Non-pigmented ciliary epithelial cell (primary cell): ENCODE measurements at regions not wholly inside any gene's neighbourhood (a gene's known extent, or its start where the extent isn't known, plus 50 kb on each side); places are given as distances from the start of the nearest gene placed in this dataset.
"Not testable (repeated sequence)": the region's sequence is repeated elsewhere in the genome, so short reads cannot be mapped to it uniquely, and the experiment has no call there.

ENCODE experiments used
- DNase-seq: peaks from one replicate; pipeline ENCODE4 v3.0.0-alpha.2; 2010; ENCODE audit warnings: low read depth

DNA sequence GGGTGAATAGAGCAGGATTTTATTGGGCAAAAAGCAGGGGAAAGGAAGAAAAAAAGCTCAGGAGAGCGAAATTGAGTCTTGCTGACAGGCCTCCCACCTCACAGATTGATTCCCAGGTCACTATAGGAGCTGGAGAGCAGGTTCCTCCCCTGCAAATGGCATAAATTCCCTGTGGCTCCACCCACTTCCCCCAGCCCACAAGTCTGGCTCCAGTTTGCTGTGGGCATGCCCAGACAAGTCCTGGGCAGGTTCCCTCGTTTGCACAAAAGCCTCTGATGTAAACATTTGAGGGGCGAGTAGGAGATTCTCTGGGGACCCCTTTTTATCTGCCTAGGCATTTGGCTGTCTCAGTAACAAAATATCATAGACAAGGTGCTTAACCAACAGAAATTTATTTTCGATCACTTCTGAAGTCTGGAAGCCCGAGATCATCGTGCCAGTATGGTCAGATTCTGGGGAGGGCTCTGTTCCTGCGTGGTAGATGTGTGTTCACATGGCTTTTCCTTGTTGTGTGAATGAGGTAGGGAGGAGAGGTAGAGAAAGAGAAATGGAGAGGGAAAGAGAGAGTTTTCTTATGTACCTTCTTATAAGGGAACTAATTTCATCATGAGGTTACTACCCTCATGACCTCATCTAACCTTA is 614.5 kb downstream of the MAT2B start:
- DNase-seq = peak; percentile 18

DNA sequence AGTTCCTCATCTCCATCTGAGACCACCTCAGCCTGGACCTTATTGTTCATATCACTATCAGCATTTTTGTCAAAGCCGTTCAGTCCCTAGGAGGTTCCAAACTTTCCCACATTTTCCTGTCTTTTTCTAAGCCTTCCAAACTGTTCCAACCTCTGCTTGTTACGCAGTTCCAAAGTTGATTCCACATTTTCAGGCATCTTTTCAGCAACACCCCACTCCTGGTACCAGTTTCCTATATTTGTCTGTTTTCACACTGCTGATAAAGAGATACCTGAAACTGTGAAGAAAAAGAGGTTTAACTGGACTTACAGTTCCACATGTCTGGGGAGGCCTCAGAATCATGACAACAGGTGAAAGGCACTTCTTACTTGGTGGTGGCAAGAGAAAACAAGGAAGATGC is 622.1 kb downstream of the MAT2B start:
- DNase-seq = no peak

DNA sequence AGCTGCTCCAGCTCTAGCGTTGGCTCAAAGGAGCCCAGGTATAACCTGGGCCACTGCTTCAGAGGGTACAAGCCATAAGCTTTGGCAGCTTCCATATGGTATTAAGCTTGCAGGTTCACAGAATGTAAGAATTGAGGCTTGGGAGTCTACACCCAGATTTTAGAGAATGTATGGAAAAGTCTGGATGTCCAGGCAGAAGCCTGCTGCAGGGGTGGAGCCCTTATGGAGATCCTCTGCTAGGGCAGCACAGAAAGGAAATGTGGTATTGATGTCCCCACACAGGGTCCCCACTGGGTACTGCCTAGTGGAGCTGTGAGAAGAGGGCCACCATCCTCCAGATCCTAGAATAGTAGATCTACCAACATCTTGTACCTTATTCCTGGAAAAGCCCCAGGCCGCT is 626.9 kb downstream of the MAT2B start:
- DNase-seq = no peak

DNA sequence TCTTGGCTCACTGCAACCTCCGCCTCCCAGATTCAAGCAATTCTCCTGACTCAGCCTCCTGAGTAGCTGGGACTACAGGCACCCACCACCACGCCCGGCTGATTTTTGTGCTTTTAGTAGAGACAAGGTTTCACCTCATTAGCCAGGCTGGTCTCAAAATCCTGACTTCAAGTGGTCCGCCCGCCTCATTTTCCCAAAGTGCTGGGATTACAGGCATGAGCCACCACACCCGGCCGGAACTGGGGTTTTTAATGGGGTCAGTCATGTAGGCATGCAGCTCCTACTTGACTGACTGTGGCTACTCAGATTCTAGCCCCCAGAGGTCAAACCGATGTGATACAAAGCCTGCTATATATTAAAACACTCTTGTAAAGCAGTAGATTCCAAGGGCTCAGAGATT is 631.7 kb downstream of the MAT2B start:
- DNase-seq = no peak

DNA sequence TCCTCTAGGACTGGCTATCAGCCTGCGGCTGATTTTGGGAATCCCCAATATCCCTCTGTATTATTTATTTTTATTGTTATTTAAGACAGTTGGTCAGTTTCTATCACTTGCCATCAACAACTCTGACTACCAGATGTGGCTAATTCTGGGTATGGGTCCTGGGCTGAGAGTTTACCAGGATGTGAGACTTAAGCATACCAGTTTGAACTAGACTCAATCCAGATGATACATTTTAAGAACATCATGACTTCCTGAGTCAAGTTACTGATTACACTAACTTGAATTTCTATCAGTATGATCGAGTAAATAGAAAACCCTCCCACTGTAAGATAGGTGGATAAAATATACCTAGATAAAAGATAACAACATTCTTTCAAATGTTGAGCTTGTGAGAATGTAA is 634.0 kb downstream of the MAT2B start:
- no peak for DNase-seq

DNA sequence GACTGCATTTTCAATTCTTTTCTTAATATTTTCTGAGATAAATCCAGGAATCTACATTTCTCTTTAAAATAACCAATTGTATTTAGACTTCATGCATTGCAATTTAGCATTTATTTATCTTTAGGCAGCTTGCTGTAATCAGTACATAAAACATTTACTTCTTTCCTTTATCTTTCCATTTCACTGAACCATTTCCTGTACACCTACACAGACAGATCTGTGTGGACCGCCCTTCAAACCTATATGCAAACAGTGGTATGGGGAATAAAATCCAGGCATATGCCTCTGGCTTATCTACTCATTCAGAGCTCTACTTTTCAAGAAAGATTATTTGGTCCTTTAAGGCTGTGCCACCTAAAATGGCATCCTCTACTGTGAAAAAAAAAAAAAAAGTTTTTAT is 640.0 kb downstream of the MAT2B start:
- DNase-seq = no peak

DNA sequence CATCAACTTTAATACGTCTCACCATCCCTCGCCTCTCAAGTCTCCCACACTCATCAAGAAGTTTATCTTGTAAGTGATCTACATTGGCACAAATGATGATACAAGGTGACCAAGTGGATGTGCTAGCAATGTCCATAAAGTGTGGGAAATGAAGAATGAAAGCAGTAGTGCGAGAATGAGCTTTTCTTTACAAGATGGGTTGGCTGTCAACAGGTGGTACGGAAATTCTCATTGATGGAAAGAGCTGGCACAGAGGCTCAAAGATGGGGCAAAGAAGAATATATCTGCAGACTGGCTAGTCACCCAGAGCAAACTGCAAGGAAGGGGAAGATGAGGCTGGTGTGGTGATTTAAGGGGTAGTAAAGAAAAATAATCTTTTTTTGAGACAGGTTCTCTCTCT is 640.8 kb downstream of the MAT2B start:
- DNase-seq = no peak

DNA sequence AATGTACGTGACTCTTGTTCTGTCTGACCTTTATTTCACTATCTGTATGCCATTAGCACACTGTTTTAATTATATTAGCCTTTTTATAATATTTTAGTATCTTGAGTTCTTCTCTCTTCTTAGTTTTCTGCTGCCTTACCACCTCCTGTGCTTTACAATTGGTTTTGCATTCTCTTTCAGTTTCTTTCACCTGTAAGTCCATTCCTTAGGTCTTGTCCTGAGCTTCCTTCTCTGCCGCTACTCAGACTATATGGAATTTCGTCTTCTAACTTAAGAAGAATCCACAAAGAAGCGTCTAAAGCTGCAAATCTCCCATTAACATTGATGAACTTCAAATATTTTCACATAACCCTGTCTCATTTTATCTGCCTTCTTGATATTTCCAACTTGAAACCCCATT is 642.9 kb downstream of the MAT2B start:
- DNase-seq = no peak

DNA sequence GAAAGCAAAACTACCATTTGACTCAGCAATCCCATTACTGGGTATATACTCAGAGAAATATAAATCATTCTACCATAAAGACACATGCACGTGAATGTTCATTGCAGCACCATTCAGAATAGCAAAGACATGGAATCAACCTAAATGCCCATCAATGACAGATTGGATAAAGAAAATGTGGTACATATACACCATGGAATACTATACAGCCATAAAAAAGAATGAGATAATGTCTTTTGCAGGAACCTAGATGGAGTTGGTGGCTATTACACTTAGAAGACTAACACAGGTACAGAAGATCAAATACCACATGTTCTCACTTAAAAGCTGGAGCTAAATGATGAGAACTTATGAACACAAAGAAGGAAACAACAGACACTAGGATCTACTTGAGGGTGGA is 647.1 kb downstream of the MAT2B start:
- not testable (repeated sequence) for DNase-seq

DNA sequence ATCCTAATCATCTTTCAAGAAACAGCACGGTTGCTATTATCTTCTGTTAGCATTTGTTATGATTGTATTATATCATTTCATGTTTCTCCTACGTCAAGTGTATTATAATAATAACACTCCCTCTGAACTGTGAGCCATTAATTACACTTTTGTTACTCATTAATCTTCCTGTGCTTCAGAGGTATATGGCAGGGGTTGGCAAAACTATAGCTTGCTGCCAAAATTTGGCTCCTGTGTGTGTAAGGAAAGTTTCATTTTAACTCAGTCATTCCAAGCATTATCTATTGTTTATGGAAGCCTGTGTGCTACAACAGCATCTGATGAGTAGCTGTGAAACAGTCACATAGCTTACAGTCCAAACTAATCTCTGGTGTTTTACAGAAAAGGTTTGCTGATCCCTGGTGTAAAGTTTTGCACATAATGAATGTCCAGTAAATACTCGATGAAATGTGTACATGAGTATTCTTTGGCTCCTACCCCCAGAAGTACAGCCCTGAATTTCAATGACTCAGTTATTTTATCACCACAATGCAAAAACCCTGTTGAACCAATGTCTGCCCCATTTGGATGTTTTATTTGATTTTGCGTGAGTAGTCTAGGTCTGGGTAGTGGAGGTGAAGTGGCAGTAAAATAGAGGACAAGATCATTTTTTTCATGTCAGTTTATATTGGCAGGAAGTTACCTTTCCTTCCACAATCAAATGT is 648.2 kb downstream of the MAT2B start:
- no peak for DNase-seq

DNA sequence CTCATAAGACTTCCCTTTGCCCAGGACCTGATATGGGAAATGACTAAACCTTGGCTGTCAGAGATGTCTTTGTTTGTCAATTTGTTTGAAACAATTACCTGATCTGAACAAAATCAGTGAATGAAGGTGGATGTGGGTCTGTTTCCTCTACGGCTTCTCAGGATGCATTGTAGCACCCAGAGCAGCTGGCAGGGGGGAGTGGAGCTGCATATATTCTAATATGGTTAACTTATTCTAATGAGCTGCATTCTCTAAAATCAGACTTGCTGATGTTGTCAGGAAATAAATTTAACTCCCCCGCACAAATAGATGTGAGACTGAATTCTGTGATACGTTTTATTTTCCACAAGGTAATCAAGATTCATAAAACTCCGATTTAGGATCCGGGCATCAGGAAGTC is 665.4 kb downstream of the MAT2B start:
- DNase-seq = no peak

DNA sequence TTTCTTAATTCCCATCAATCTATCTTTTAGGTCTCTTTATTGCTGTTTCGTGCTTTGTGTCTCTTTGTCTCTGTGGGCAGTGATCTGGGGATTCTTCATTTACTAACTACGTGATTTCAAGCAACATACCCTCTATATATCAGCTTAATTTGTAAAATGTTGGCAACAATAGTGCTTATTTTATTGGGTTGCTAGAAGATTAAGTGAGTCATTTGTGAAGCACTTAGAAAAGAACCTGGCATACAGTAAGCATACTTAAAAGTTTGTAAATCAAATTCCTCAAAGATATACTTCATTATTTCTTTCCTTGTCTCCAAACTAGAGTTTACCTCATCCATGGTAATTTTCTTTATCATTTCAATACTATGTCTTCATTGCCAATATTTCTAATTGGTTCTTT is 669.7 kb downstream of the MAT2B start:
- DNase-seq = no peak

DNA sequence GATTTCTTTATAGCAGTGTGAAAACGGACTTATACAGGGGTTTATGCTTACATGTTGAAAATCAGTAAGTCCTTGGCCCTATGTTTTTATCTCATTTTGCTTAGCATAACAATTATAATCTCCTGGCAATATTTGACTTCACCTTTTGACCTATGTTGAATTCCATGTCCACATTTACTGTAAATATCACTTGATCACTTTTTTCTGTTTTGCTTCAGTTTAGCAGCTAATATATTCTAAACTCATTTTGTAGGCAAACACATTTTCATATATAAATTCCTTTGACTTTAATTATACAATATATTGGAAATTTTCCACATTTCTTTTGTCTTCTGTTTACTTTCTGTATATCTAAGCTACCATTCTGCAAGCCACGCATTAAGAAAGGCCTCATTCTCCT is 674.0 kb downstream of the MAT2B start:
- DNase-seq = no peak

DNA sequence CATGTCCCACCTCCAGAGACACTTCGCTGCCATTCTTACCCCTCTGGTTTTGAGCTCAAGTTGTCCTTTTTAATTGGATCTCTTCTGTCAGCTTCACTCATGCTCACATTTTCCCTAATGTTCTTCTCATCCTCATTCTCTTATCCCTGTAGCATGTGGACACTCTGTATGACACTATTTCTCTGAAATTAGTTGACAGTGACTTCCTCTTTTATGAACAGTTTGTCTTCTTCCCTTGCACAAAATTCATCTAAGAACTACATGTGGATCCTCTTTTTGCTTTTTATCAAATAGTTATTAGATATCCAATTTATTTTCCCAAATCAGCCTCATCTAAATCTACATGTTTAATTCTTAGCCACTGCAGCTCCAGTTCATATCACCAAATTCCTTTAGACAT is 676.2 kb downstream of the MAT2B start:
- DNase-seq = no peak

DNA sequence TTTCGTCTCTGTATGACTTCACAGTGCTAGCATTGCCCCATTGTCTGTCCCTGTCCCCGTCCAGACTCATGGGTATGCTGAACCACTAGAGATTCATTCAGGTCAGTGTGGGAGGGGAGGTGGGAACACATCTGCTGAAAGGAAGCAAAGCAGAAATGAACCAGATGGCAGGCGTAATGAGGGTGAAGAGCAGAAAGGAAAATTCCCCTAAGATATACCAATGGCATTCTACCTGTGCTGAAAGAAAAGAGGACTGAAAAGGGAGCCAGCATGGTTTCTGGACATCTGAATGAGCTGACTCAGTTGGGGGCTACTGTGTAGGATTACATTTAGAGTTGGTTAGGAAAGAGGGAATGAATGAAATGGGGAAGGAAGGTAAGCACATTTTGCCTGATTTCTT is 678.7 kb downstream of the MAT2B start:
- no peak for DNase-seq

DNA sequence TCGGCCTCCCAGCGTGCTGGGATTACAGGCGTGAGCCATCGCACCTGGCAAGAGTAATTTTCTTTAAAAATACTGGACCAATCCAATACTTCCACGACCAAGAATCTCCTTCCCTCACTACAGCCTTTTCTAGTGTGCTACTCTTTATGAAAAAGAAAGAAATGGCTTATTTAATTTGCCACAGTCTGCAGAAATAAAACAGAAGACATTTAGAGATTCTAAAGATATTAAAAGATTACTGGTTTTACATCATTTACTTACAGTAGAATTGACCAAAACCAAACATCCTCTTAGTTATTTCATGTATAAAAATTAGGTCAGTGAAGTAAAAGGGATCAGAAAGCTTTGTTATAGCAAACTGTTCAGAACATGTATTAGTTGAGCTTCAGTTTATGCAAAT is 679.6 kb downstream of the MAT2B start:
- DNase-seq = no peak

DNA sequence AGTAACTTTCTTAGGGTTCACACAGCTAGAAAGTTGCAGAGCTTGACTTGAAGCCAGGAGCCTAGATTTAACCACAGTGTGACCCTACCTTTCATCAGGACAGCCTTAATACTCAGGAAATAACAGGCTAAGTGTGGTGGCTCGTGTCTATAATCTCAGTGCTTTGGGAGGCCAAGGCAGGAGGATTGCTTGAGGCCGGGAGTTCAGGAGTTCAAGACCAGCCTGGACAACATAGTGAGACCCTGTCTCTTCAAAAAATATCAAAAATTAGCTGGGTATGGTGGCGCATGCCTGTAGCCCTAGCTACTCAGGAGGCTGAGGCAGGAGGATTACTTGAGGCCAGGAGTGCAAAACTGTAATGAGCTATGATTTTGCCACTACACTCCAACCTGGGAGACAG is 681.1 kb downstream of the MAT2B start:
- no peak for DNase-seq

DNA sequence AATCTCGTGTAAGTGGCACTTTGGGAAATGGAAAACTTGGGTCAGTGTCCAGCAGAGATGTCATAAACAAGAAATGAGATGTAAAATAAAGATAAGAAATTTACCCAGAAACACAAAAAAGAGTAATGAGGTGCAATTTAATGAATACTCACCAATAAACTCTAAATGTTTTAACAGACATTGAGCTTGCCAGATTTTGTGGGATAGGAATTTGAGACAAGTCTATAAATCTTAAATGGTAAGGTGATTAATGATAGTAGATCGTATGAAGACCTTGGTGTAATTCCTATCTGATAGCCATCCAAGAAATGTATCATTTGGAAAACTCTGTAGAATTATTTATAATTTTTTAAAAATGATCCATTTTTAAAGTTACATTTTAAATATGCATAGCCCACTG is 682.4 kb downstream of the MAT2B start:
- no peak for DNase-seq

DNA sequence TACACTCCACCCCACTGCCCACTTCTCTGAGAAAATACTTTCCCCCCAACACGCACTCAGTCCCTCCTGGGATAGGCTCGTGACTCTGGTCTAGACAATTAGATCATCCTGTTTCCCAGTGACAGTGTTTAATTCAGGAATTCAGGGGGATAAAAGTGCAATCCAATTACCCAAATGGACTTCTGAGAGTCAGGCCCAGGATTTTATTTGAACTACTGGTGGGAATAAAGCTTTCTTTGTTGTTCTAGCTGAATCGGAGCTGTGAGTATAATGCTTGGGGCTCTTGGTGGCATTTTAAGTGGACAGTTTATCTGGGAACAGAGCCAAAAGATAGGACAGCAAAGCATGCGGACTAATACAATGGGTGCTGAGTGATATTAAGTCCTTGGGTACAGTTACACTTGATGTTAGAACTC is 683.3 kb downstream of the MAT2B start:
- no peak for DNase-seq

DNA sequence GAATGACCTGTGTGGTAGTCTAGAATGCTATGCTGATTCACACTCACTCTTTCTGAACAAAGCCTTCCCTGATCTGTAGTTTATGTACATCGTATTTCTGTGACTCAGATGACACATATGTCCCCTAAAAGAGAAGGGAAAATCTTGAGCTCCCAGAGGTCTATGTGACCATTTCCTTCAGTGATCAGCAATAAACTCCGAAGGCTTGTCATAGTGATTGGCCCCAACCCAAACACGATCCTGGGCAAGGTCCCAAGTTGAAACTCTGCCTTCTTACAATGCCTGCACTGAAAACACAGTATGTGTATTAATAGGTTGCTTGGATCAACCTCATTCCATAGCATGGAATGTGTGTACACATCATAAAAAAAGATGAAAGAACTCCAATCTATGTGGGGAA is 685.8 kb downstream of the MAT2B start:
- DNase-seq = no peak

DNA sequence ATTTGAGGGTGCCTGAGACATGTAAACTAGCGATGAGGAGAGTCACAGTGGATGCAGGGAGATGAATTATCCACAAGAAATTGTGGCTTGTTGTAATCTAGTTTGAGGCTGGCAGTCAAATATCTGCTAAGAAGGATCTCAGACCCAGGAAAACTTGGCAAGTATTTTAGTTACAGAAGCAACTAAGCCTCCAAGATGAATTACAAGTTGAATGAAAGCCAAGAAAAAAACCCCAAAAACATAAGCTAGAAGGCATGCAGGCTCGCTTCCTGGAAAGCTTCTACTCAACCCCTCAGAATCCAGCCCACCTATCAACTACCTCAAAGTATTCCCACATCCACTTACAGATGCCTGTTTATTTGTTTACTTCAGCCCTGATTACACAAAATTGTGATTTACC is 696.9 kb downstream of the MAT2B start:
- no peak for DNase-seq

DNA sequence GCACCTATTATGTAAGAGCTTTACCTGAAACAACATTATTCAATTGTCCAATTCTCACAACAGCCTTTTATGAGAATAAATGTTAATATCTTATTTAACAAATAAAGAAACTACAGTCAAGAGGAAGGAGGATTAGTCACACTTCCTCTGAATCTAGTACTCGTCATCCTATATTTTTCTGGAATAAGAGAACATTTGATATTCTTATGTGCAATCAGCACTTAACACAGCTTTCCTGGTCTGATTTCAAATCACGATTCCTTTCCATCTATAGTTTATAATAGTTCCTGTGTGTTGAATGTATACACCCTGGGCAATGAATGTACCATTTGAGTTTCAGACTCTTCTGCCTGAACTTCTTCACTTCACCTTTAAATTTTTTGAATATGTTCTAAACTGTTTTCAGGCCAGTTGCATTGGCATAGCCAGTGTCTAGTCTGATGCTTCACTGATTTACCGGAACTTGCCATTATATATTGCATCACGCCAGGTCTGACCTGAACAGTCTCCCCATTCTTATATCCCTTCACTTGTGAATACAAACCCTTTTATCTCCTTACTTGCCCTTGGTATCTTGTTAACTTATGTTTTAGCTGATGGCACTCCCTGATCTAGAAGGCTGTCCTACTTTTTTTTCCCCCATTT is 698.3 kb downstream of the MAT2B start:
- DNase-seq = no peak

DNA sequence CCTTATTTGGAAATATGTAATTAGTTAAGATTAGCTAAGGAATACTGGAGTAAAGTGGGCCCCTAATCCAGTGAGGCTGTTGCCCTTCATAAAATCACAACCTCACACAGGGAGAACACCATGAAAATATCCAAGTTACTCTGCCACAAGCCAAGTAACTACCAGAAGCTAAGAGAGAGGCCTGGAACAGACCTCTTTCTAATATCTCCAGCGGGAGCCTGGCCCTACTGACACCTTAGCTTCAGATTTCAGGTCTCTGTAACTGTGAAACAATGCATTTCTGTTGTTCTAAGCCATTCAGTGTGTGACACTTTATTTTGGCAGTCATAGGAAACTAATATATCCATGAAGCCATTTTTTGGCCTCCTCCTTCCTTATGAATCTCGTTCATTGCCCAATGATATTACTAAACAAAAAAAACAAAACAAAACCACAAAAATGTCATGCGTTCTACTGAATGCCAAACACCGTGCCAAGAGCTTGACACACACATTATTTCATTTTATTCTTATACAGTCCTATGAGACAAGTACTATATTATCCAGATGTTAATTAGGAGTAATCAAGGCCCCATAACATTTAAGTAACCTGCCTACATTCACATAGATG is 699.0 kb downstream of the MAT2B start:
- DNase-seq = no peak
